ENCODE measurements at regions not wholly inside any gene's neighbourhood (a gene's known extent, or its start where the extent isn't known, plus 50 kb on each side); places are given as distances from the start of the nearest gene placed in this dataset.

DNA sequence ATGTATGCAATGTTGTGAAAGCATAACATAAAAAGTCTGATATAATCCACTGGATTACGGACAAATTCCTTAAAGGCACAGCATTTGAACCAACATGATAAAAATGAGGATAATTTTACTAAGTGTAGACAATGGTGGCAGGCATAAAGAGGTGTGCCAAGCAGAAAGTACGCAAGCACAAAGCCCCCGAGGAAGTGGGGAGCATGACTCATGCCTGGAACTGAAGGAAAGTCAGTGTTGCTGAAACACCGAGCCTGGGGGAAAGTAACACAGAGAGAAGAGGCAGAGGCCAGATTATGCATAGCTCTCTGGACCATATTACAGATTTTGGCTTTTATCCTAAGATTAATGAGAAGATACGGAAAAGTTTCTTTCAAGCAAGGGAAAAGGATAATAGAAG, 490.0 kb upstream of the PHF14 start:
- Histone ChIP-seq H4K5ac (ENCODE audit: low read depth, low read length) (no peak overlapping the region), H2AK9ac (replicated peaks; ENCODE audit: low read depth, low read length, poor library complexity) (no peak overlapping the region), H3K14ac (replicated peaks; ENCODE audit: low read depth, low read length) (no peak overlapping the region), H3K27me3 (ENCODE audit: control insufficient read depth, insufficient read depth, low read length) (no peaks in the 10 kb centered on the region), H2BK120ac (ENCODE audit: low read depth, low read length) (no peak overlapping the region), H4K91ac (ENCODE audit: insufficient read depth, low read depth, low read length) (no peak overlapping the region), H2AK5ac (ENCODE audit: low read depth, low read length) (no peak overlapping the region), H3K79me1 (ENCODE audit: low read depth in 1 of 2, low read length in 2 of 2) (no peaks in the 10 kb centered on the region), H3K27ac (ENCODE audit: insufficient read depth, low read length) (no peak overlapping the region), H3K36me3 (ENCODE audit: control insufficient read depth, insufficient read depth, low read length) (no peaks in the 10 kb centered on the region), H2AFZ (replicated peaks; ENCODE audit: low read length, poor library complexity) (no peak overlapping the region), H2BK20ac (ENCODE audit: low read depth, low read length) (no peak overlapping the region), H3K9ac (ENCODE audit: low read depth, low read length) (no peak overlapping the region), H4K20me1 (ENCODE audit: insufficient read depth, low read length) (no peaks in the 10 kb centered on the region), H2BK5ac (ENCODE audit: low read depth, low read length, poor library complexity, severe bottlenecking) (no peak overlapping the region), H3K56ac (ENCODE audit: extremely low read depth, insufficient read depth, low read length) (no peak overlapping the region), H3K18ac (ENCODE audit: low read depth, low read length) (no peak overlapping the region), H3K9me3 (ENCODE audit: control insufficient read depth, insufficient read depth, low read length) (peaks cover 8% of the 10 kb centered on the region), H3K23ac (ENCODE audit: low read depth, low read length) (no peak overlapping the region), H3K4me2 (ENCODE audit: low read depth, low read length) (no peak overlapping the region), H3K4me1 (ENCODE audit: control insufficient read depth, insufficient read depth, low read length) (no peaks in the 10 kb centered on the region), H4K8ac (ENCODE audit: low read depth in 2 of 2, low read length in 2 of 2) (no peak overlapping the region), H3K4ac (ENCODE audit: low read depth, low read length) (no peak overlapping the region), H2BK15ac (ENCODE audit: low read depth, low read length) (no peak overlapping the region), H3K9me1 (ENCODE audit: insufficient read depth, low read length) (no peaks in the 10 kb centered on the region), H3K4me3 (ENCODE audit: insufficient read depth, low read depth, low read length) (no peak overlapping the region)
- no peak for TF ChIP-seq CHD1 (IDR thresholded peaks at IDR 0.05; ENCODE audit: low read depth, low read length)
- TF ChIP-seq NFE2L2 (IDR thresholded peaks at IDR 0.05; ENCODE audit: low read depth, low read length) = no peak
- TF ChIP-seq SMC3 (IDR thresholded peaks at IDR 0.05; ENCODE audit: low read depth, low read length) = no peak
- TF ChIP-seq RCOR1 (IDR thresholded peaks at IDR 0.05; ENCODE audit: insufficient replicate concordance, low read length) = no peak
- TF ChIP-seq, protein P1, sequence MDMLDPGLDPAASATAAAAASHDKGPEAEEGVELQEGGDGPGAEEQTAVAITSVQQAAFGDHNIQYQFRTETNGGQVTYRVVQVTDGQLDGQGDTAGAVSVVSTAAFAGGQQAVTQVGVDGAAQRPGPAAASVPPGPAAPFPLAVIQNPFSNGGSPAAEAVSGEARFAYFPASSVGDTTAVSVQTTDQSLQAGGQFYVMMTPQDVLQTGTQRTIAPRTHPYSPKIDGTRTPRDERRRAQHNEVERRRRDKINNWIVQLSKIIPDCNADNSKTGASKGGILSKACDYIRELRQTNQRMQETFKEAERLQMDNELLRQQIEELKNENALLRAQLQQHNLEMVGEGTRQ (IDR thresholded peaks at IDR 0.05; ENCODE audit: low read depth, low read length) = no peak
- TF ChIP-seq MAZ (IDR thresholded peaks at IDR 0.05; ENCODE audit: borderline replicate concordance, low read depth, low read length) = no peak
- TF ChIP-seq, protein P2, sequence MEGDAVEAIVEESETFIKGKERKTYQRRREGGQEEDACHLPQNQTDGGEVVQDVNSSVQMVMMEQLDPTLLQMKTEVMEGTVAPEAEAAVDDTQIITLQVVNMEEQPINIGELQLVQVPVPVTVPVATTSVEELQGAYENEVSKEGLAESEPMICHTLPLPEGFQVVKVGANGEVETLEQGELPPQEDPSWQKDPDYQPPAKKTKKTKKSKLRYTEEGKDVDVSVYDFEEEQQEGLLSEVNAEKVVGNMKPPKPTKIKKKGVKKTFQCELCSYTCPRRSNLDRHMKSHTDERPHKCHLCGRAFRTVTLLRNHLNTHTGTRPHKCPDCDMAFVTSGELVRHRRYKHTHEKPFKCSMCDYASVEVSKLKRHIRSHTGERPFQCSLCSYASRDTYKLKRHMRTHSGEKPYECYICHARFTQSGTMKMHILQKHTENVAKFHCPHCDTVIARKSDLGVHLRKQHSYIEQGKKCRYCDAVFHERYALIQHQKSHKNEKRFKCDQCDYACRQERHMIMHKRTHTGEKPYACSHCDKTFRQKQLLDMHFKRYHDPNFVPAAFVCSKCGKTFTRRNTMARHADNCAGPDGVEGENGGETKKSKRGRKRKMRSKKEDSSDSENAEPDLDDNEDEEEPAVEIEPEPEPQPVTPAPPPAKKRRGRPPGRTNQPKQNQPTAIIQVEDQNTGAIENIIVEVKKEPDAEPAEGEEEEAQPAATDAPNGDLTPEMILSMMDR (conservative IDR thresholded peaks at IDR 0.05; ENCODE audit: low read depth, low read length) = no peak
- TF ChIP-seq RAD21 (IDR thresholded peaks at IDR 0.05; ENCODE audit: low read length) = no peak
- TF ChIP-seq MAFK (IDR thresholded peaks at IDR 0.05; ENCODE audit: low read depth, low read length) = no peak
- TF ChIP-seq, protein P3, sequence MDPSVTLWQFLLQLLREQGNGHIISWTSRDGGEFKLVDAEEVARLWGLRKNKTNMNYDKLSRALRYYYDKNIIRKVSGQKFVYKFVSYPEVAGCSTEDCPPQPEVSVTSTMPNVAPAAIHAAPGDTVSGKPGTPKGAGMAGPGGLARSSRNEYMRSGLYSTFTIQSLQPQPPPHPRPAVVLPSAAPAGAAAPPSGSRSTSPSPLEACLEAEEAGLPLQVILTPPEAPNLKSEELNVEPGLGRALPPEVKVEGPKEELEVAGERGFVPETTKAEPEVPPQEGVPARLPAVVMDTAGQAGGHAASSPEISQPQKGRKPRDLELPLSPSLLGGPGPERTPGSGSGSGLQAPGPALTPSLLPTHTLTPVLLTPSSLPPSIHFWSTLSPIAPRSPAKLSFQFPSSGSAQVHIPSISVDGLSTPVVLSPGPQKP (IDR thresholded peaks at IDR 0.05; ENCODE audit: borderline replicate concordance, low read depth, low read length) = no peak
- TF ChIP-seq FOS (IDR thresholded peaks at IDR 0.05; ENCODE audit: low read depth, low read length) = no peak
- ATAC-seq (ENCODE audit: low read depth) = no peak
- BruUV-seq (replicated peaks) = no TSS peak
- dilution Hi-C loops (cut with HindIII; ENCODE audit: low sequenced_read_pairs, unreplicated experiment) (no loop called here), in situ Hi-C loops (cut with MboI; ENCODE audit: low sequenced_read_pairs) (no loop called here), intact Hi-C loops (cut with micrococcal nuclease) (no loop called here)
- ChIA-PET POLR2A (ENCODE audit: unreplicated experiment) (no interaction called here), CTCF (no interaction called here)
- 0% methylated on average over 1 of the region's 5 CpGs; no CpG with 5 or more reads in 1 of the 2 experiments for WGBS, 2 experiments (ENCODE audit: extremely low coverage in 2 of 2, insufficient read length in 1 of 2)
- DNase-seq = no peak

All from IMR-90 (cell line).